T follicular helper cell (primary cell): ENCODE measurements at regions not wholly inside any gene's neighbourhood (a gene's known extent, or its start where the extent isn't known, plus 50 kb on each side); places are given as distances from the start of the nearest gene placed in this dataset.

Source experiments
- DNase-seq: peaks from one replicate; pipeline ENCODE4 v3.0.0-alpha.2; 2020; ENCODE audit warnings: low read depth

DNA sequence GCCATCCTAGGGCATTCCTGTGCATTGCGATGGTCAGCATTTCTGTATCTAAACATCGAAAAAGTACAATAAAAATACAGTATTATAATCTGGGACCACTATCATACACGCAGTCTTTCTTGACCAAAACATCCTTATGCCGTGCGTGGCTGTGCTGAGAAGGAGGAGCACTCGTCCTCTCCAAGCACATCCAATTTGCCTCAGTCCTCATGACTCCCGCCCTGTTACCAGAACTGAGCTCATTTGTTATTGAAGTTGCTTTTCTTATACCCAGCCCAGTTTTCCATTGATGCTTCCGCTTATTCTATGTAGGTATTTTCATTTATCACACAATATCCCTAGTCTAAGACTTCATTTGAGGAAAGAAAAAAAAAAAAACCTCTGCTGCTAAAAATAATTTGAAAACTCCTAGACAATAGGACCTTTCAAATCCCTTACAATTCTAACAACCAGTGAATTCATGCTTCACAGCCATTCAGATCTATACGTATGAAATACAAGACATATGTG lies 236.9 kb upstream of the PLEKHG7 start:
- no peak for DNase-seq

GRCh38 chr12:92464911-92465310 lies 237.9 kb upstream of the PLEKHG7 start:
- DNase-seq: no peak

- DNase-seq: no peak
Observed at GRCh38 chr12:92463171-92463570, 239.6 kb upstream of the PLEKHG7 start.

DNA sequence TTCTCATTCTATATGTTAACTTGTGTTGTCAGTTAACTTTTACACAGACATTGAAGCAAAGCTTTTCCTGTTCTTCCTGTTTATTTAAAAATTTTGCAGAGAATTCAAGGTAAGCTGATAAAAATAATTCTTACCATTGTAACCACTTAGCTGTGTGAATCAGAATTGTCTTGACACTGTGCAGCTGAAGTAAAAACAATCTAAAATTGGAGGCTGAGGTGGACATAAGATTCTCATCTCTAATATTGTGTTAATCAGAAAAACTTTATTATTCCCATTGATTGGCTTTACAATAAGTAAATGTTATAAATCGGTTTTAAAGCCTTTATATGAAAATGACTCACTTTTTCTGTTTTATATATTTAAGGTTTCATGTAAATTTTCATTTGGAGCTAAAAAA lies 240.3 kb upstream of the PLEKHG7 start:
- DNase-seq: no peak

- no peak for DNase-seq
Observed at GRCh38 chr12:92462049-92462448, 240.7 kb upstream of the PLEKHG7 start.

- DNase-seq: no peak
Observed at GRCh38 chr12:92459850-92460249, 242.9 kb upstream of the PLEKHG7 start.

DNA sequence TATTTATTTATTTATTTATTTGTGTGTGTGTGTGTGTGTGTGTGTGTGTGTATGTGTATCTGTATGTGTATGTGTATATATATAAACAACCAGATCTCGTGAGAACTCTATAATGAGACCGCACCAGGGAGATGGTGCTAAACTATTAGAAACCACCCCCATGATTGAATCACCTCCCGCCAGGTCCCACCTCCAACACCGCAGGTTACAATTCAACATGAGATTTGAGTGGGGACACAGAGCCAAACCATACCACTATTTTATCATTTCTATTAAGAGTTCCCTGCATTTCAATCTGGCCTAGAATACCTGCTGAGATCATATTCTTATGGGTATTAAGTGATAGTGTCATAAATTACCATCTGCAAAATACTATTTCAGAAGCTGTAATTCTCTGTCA lies 243.8 kb upstream of the PLEKHG7 start:
- no peak for DNase-seq

DNA sequence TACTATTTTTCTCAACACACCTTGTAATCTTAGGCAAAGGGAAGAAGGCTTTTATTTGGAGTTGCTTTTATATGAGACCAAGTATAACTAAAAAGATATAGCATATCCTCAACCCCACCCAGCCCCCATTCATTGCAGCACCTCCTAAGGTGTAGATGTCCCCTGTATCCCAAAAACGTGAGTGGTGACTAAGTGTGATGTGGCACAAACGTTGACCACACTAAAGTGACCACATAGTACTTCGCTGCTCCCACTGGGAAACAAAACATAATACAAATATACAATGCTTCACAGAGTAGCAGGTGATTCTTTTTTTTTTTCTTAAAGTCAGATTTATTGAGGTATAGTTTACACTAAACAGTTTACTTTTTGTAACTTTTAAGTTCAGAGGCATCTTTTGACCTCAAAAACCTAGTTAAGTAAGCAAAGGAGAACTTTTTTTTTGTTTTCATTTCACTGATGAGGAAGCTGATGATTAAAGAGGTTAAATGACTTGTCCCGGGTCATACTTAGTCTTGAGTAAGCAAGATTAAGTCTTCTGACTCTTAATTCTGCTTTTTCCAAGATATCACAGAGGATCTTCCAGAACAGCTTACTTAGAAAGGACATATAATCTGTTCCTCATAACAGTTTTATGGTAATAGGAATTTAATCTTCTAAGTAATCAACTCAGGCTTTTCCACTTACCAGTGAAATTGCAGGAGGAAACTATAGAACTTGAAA lies 245.2 kb upstream of the PLEKHG7 start:
- no peak for DNase-seq

- DNase-seq: no peak
Observed at GRCh38 chr12:92452763-92453162, 250.0 kb upstream of the PLEKHG7 start.

- DNase-seq: no peak
Observed at GRCh38 chr12:92446083-92446460, 256.7 kb upstream of the PLEKHG7 start.

- DNase-seq: no peak
Observed at GRCh38 chr12:92445253-92446082, 257.3 kb upstream of the PLEKHG7 start.

- no peak for DNase-seq
Observed at GRCh38 chr12:92444763-92445162, 258.0 kb upstream of the PLEKHG7 start.

DNA sequence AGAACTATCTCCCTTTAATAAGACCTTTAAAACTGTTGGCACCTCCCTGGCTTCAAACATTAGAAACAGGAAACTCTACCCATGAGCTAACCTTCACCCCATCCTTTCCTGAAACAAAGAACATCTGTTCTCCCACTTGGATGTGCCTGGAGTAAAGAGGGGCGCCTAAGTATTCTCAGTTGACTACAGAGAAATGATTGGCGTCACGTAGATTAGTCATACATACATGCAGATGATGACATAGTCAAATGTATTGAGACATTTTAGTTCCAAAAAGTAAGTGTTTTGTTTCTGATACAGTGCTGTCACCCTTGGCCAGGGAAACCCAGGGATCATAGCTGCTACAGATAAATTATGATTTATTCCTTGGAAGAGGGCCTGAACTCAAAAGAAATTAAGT lies 260.0 kb upstream of the PLEKHG7 start:
- DNase-seq: no peak

- no peak for DNase-seq
Observed at GRCh38 chr12:92440072-92440471, 262.7 kb upstream of the PLEKHG7 start.

- DNase-seq: no peak
Observed at GRCh38 chr12:92439420-92439805, 263.4 kb upstream of the PLEKHG7 start.

GRCh38 chr12:92438641-92439419 lies 264.0 kb upstream of the PLEKHG7 start:
- DNase-seq: no peak

DNA sequence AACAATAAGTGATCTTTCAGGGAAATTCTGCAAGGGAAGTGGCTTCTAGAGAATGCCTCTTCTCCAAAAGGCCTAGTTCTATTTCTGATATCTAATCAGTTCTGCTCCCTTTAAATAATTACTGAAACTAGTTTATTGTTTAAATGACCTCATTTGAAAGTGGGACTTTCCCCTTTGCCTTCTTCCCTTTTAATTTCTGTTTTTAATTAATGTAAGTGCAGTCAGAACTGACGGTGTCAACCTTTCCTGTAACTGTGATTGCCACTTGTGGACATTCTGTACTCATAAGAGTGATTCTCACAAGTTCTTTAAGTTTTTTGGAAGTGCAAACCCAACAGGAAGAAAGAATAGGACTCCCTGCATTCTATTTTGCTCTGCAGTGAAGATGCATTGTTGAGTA lies 265.3 kb upstream of the PLEKHG7 start:
- no peak for DNase-seq

DNA sequence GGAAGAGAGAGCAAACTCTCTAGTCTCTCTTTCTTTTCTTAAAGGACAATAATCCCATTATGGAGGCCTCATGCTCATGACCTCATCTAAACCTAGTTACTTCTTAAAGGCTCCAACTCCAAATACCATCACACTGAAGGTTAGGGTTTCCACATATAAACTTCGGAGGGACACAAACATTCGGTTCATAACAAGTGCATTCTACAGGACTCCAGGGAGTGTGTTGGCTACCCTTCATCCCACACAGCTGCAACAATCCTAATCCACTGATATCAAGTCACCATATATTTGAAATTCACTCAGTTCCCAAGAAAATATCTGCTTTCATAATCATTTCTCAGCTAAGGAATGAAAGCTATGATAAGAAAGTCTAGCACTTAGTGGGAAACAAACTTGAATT lies 265.9 kb upstream of the PLEKHG7 start:
- no peak for DNase-seq

- no peak for DNase-seq
Observed at GRCh38 chr12:92434607-92435025, 268.2 kb upstream of the PLEKHG7 start.

GRCh38 chr12:92432724-92433441 lies 269.9 kb upstream of the PLEKHG7 start:
- DNase-seq: no peak

DNA sequence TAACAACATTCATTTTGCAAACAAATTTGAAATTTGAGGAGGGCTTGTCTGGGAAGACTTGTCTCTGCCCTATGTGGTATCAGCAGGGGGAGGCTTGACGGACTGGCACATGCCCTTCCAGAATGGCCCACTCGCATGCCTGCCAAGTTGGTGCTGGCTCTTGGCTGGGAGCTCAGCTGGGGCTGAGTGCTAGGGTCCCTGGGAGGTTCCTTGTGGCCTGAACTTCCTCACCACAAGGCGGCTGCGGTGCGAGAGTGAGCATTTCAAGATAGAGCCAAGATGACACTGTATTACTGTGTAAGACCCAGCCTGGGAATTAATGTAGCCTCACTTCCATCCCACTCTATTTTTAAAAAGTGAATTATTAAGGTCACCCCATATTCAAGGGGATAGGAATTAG lies 271.6 kb upstream of the PLEKHG7 start:
- no peak for DNase-seq

GRCh38 chr12:92426332-92426731 lies 276.5 kb upstream of the PLEKHG7 start:
- DNase-seq: no peak
